ENCODE measurements at regions not wholly inside any gene's neighbourhood (a gene's known extent, or its start where the extent isn't known, plus 50 kb on each side); places are given as distances from the start of the nearest gene placed in this dataset.

GRCh38 chr1:213523781-213524398, 463.9 kb upstream of the PROX1 start:
- peaks cover 6% of the 10 kb centered on the region for H3K27me3 Mint-ChIP-seq
- no peak overlapping the region for H3K4me2 ChIP-seq (replicated peaks; ENCODE audit: low read depth, low read length, poor library complexity, severe bottlenecking)
- no peak for TF ChIP-seq EZH2 (IDR thresholded peaks at IDR 0.05; ENCODE audit: borderline replicate concordance, insufficient read depth, low read depth, low read length, poor library complexity, severe bottlenecking)
- no peak for TF ChIP-seq CTCF (IDR thresholded peaks at IDR 0.05)
- peaks cover 0 to 5% (median 0%) of the 10 kb centered on the region in 3 donors for H3K9me3 ChIP-seq (ENCODE audit: control extremely low read depth in 1 of 3, control insufficient read depth in 2 of 3, insufficient read depth in 1 of 3, low read length in 2 of 3)
- intact Hi-C loops (cut with micrococcal nuclease), result no loop called here
- ChIA-PET POLR2A (no interaction called here), CTCF (no interaction called here)
- H3K9me3 Mint-ChIP-seq (ENCODE audit: insufficient read depth), result peaks cover 3% of the 10 kb centered on the region
- no peaks in the 10 kb centered on the region for H3K79me2 ChIP-seq (ENCODE audit: control insufficient read depth, insufficient read depth, low read length)
- no peak overlapping the region for H3K9ac ChIP-seq (ENCODE audit: low read length)
- no peak overlapping the region for H3K27ac ChIP-seq (ENCODE audit: low read length in 2 of 2)
- H3K4me1 Mint-ChIP-seq, result no peaks in the 10 kb centered on the region
- no peak overlapping the region for H3K4me3 ChIP-seq (ENCODE audit: control extremely low read depth in 1 of 5, extremely low read depth in 1 of 5, insufficient read depth in 1 of 5, low read depth in 2 of 5, low read length in 4 of 5)
- ATAC-seq (ENCODE audit: low read depth) (no peak), DNase-seq (no peak)
- H3K4me3 Mint-ChIP-seq, result no peak overlapping the region
- whole genome bisulfite sequencing (ENCODE audit: insufficient coverage), result 65% methylated on average over 10 of the region's 10 CpGs
- no peaks in the 10 kb centered on the region for H3K4me1 ChIP-seq (ENCODE audit: control insufficient read depth in 2 of 2, insufficient read depth in 2 of 2, low read length in 2 of 2)
- H3K27ac Mint-ChIP-seq, result no peak overlapping the region
- no peak overlapping the region for H2AFZ ChIP-seq (ENCODE audit: insufficient read depth, low read depth, low read length, poor library complexity, severe bottlenecking)
- no peaks in the 10 kb centered on the region for H4K20me1 ChIP-seq (ENCODE audit: control insufficient read depth, insufficient read depth, low read length, poor library complexity, severe bottlenecking)
- peaks cover 0 to 1% (median 0%) of the 10 kb centered on the region in 4 experiments for H3K27me3 ChIP-seq (replicated peaks in 1 of 4; ENCODE audit: control extremely low read depth in 1 of 4, control insufficient read depth in 3 of 4, insufficient read depth in 4 of 4, low read length in 3 of 4)
- H3K36me3 ChIP-seq (replicated peaks in 1 of 2; ENCODE audit: control extremely low read depth in 1 of 2, control insufficient read depth in 1 of 2, extremely low read depth in 1 of 2, insufficient read depth in 2 of 2, low read length in 1 of 2), result no peaks in the 10 kb centered on the region

GRCh38 chr1:213526306-213526705, 461.5 kb upstream of the PROX1 start:
- peaks cover 3% of the 10 kb centered on the region for H3K9me3 Mint-ChIP-seq (ENCODE audit: insufficient read depth)
- Histone ChIP-seq H4K20me1 (ENCODE audit: control insufficient read depth, insufficient read depth, low read length, poor library complexity, severe bottlenecking) (no peaks in the 10 kb centered on the region), H3K27ac (ENCODE audit: low read length in 2 of 2) (no peak overlapping the region), H3K36me3 (replicated peaks in 1 of 2; ENCODE audit: control extremely low read depth in 1 of 2, control insufficient read depth in 1 of 2, extremely low read depth in 1 of 2, insufficient read depth in 2 of 2, low read length in 1 of 2) (no peaks in the 10 kb centered on the region), H3K9me3 (ENCODE audit: control extremely low read depth in 1 of 3, control insufficient read depth in 2 of 3, insufficient read depth in 1 of 3, low read length in 2 of 3) (peaks cover 0 to 5% (median 0%) of the 10 kb centered on the region in 3 donors), H3K79me2 (ENCODE audit: control insufficient read depth, insufficient read depth, low read length) (no peaks in the 10 kb centered on the region), H3K4me1 (ENCODE audit: control insufficient read depth in 2 of 2, insufficient read depth in 2 of 2, low read length in 2 of 2) (no peaks in the 10 kb centered on the region), H2AFZ (ENCODE audit: insufficient read depth, low read depth, low read length, poor library complexity, severe bottlenecking) (no peak overlapping the region), H3K9ac (ENCODE audit: low read length) (no peak overlapping the region), H3K27me3 (replicated peaks in 1 of 4; ENCODE audit: control extremely low read depth in 1 of 4, control insufficient read depth in 3 of 4, insufficient read depth in 4 of 4, low read length in 3 of 4) (no peaks in the 10 kb centered on the region), H3K4me2 (replicated peaks; ENCODE audit: low read depth, low read length, poor library complexity, severe bottlenecking) (no peak overlapping the region), H3K4me3 (ENCODE audit: control extremely low read depth in 1 of 5, extremely low read depth in 1 of 5, insufficient read depth in 1 of 5, low read depth in 2 of 5, low read length in 4 of 5) (no peak overlapping the region)
- ATAC-seq (ENCODE audit: low read depth) (no peak), DNase-seq (no peak)
- WGBS (ENCODE audit: insufficient coverage), result 100% methylated on average over 2 of the region's 4 CpGs
- H3K27me3 Mint-ChIP-seq, result no peaks in the 10 kb centered on the region
- CTCF ChIA-PET, result no interaction called here
- no peaks in the 10 kb centered on the region for H3K4me1 Mint-ChIP-seq
- POLR2A ChIA-PET, result no interaction called here
- no peak overlapping the region for H3K27ac Mint-ChIP-seq
- intact Hi-C loops (cut with micrococcal nuclease), result no loop called here
- no peak overlapping the region for H3K4me3 Mint-ChIP-seq
- TF ChIP-seq EZH2 (IDR thresholded peaks at IDR 0.05; ENCODE audit: borderline replicate concordance, insufficient read depth, low read depth, low read length, poor library complexity, severe bottlenecking) (no peak), CTCF (IDR thresholded peaks at IDR 0.05) (no peak)

Data from B cell (primary cell).